ENCODE measurements at regions not wholly inside any gene's neighbourhood (a gene's known extent, or its start where the extent isn't known, plus 50 kb on each side); places are given as distances from the start of the nearest gene placed in this dataset.
"Not testable (repeated sequence)": the region's sequence is repeated elsewhere in the genome, so short reads cannot be mapped to it uniquely, and the experiment has no call there.

DNA sequence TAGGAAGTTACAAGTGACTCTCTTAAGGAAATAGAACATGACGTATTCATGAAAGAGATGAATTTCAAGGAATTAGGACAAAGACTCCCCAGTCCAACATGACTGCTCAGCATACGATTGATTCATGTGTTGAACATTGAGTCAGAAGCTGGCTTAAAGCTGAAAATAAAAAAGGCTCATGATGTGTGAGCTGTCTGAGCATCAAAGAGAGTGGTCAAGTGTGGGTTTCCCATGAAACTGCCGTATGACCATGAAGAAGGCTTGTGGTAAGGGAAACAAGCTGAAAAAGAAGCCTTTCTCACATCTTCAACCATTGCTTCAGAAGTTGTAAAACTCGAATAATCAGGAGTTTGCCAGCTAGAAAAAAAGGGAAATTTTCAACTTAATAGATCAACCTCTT is 201.9 kb upstream of the APCDD1 start:
- no peak overlapping the region for H3K4me3 ChIP-seq
- no peak for ATAC-seq (ENCODE audit: insufficient read depth, low FRiP score)
- TF ChIP-seq, protein P1, sequence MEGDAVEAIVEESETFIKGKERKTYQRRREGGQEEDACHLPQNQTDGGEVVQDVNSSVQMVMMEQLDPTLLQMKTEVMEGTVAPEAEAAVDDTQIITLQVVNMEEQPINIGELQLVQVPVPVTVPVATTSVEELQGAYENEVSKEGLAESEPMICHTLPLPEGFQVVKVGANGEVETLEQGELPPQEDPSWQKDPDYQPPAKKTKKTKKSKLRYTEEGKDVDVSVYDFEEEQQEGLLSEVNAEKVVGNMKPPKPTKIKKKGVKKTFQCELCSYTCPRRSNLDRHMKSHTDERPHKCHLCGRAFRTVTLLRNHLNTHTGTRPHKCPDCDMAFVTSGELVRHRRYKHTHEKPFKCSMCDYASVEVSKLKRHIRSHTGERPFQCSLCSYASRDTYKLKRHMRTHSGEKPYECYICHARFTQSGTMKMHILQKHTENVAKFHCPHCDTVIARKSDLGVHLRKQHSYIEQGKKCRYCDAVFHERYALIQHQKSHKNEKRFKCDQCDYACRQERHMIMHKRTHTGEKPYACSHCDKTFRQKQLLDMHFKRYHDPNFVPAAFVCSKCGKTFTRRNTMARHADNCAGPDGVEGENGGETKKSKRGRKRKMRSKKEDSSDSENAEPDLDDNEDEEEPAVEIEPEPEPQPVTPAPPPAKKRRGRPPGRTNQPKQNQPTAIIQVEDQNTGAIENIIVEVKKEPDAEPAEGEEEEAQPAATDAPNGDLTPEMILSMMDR (IDR thresholded peaks at IDR 0.05; ENCODE audit: control extremely low read depth, extremely low read depth) = no peak
- H3K9me3 ChIP-seq (ENCODE audit: control insufficient read depth in 4 of 4, insufficient read depth in 3 of 4, low read length in 3 of 4) = no peaks in the 10 kb centered on the region
- WGBS, 2 donors = 79 to 82% methylated on average over 4 of the region's 4 CpGs
- peaks cover 0 to 7% (median 0%) of the 10 kb centered on the region in 5 donors for H3K4me1 ChIP-seq (ENCODE audit: control insufficient read depth in 5 of 5, insufficient read depth in 5 of 5, low read length in 5 of 5)
- no peaks in the 10 kb centered on the region for H3K27me3 ChIP-seq (ENCODE audit: control insufficient read depth in 3 of 3, insufficient read depth in 3 of 3, low read length in 2 of 3)
- H3K27ac ChIP-seq (ENCODE audit: low read depth in 1 of 2, low read length in 1 of 2) = no peak overlapping the region
- H3K9ac ChIP-seq (ENCODE audit: insufficient read depth in 1 of 2, low read length in 2 of 2) = no peak overlapping the region
- no peak for DNase-seq
- no peaks in the 10 kb centered on the region for H3K36me3 ChIP-seq (ENCODE audit: control insufficient read depth in 4 of 4, insufficient read depth in 4 of 4, low read length in 4 of 4)

DNA sequence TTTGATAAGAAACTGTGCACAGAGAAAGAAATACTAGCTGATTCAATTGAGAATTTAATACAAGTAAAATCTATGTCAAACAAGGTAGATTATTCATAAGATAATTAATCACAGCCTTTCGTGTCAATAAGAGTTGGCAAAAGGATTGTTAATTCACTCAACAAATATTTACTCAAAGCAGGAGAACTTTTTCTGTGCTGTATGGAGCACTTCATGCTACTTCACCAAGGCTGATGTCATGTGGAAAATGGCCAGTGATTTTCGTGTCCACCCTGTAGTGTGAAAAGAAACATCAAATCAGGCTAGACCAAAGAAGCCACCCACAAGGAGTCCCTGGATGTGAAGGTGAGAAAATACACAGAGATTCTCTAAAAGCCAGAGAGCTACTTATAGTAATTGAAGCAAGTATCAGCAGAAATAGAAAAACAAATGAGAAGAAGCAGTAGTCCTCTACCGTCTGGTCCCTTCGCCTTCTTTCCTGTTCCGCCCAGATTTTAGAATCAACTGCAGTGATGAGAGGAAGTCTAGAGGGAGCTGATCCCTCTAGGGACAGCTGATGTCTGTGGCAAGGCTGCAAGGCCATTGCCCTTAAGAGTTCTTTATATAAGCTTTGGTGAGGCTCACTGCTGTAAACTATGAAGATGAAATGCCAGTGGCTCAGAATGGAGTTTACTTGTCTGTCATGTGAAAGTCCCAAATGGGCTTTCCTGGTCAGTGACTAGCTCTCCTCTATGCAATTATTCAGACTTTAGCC is 201.3 kb upstream of the APCDD1 start:
- 56 to 73% methylated on average over 5 of the region's 5 CpGs for WGBS, 2 donors
- DNase-seq = no peak

DNA sequence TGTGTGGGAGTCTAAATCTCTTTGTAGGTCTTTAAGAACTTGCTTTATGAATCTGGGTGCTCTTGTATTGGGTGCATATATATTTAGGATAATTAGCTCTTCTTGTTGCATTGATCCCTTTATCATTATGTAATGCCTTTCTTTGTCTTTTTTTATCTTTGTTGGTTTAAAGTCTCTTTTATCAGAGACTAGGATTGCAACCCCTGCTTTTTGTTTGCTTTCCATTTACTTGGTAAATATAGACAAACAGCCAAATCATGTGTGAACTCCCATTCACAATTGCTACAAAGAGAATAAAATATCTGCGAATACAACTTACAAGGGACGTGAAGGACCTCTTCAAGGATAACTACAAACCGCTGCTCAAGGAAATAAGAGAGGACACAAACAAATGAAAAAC is 198.2 kb upstream of the APCDD1 start:
- DNase-seq; H3K4me1 ChIP-seq (ENCODE audit: control insufficient read depth in 5 of 5, insufficient read depth in 5 of 5, low read length in 5 of 5); H3K9me3 ChIP-seq (ENCODE audit: control insufficient read depth in 4 of 4, insufficient read depth in 3 of 4, low read length in 3 of 4); H3K27me3 ChIP-seq (ENCODE audit: control insufficient read depth in 3 of 3, insufficient read depth in 3 of 3, low read length in 2 of 3); H3K4me3 ChIP-seq; H3K36me3 ChIP-seq (ENCODE audit: control insufficient read depth in 4 of 4, insufficient read depth in 4 of 4, low read length in 4 of 4); H3K27ac ChIP-seq (ENCODE audit: low read depth in 1 of 2, low read length in 1 of 2); ATAC-seq (ENCODE audit: insufficient read depth, low FRiP score); H3K9ac ChIP-seq (ENCODE audit: insufficient read depth in 1 of 2, low read length in 2 of 2): not testable (repeated sequence)
- WGBS, 2 donors = 68 to 93% methylated on average over 3 of the region's 3 CpGs

More for the DNA sequence above, 201.3 kb upstream of the APCDD1 start:
- Histone ChIP-seq H3K9me3 (ENCODE audit: control insufficient read depth in 4 of 4, insufficient read depth in 3 of 4, low read length in 3 of 4) (no peaks in the 10 kb centered on the region), H3K4me1 (ENCODE audit: control insufficient read depth in 5 of 5, insufficient read depth in 5 of 5, low read length in 5 of 5) (peaks cover 0 to under 1% (median 0%) of the 10 kb centered on the region in 5 donors), H3K9ac (ENCODE audit: insufficient read depth in 1 of 2, low read length in 2 of 2) (no peak overlapping the region), H3K36me3 (ENCODE audit: control insufficient read depth in 4 of 4, insufficient read depth in 4 of 4, low read length in 4 of 4) (no peaks in the 10 kb centered on the region), H3K4me3 (no peak overlapping the region), H3K27ac (ENCODE audit: low read depth in 1 of 2, low read length in 1 of 2) (no peak overlapping the region), H3K27me3 (ENCODE audit: control insufficient read depth in 3 of 3, insufficient read depth in 3 of 3, low read length in 2 of 3) (no peaks in the 10 kb centered on the region)
- TF ChIP-seq, protein P1 (IDR thresholded peaks at IDR 0.05; ENCODE audit: control extremely low read depth, extremely low read depth) = no peak
- ATAC-seq (ENCODE audit: insufficient read depth, low FRiP score) = peak; percentile 19

DNA sequence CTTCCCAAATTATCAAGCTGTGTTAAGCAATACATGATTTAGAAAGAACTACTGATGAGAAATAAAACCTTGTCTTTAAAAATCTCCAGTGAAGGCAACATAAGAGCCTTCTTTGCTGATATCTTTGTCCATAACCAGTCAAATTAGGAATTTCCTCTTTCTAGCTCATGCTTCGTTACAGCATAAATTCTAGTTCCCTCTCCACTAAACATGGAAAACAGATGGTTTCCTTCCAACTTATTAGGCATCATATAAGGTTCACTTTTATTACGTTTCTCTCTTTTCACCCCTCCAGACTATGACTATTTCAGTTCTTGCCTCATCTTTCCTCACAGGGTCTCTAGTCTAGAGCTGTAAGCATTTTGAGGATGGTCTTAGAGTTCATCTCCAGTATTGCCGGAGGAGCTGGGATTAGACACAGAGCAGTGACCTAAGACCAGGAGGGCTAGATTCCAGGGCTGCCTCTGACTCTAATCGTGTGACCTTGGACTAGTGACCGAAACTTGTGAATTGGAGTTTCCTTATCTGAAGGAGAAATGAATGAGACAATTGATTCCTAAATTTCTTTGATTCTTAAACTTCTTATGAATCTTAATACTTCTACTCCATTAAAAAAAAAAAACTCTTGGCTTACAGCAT is 195.5 kb upstream of the APCDD1 start:
- H3K36me3 ChIP-seq (ENCODE audit: control insufficient read depth in 4 of 4, insufficient read depth in 4 of 4, low read length in 4 of 4) = no peaks in the 10 kb centered on the region
- peaks cover 0 to 4% (median 0%) of the 10 kb centered on the region in 5 donors for H3K4me1 ChIP-seq (ENCODE audit: control insufficient read depth in 5 of 5, insufficient read depth in 5 of 5, low read length in 5 of 5)
- TF ChIP-seq, protein P1 (IDR thresholded peaks at IDR 0.05; ENCODE audit: control extremely low read depth, extremely low read depth) = no peak
- no peaks in the 10 kb centered on the region for H3K27me3 ChIP-seq (ENCODE audit: control insufficient read depth in 3 of 3, insufficient read depth in 3 of 3, low read length in 2 of 3)
- no peak overlapping the region for H3K9ac ChIP-seq (ENCODE audit: insufficient read depth in 1 of 2, low read length in 2 of 2)
- 69 to 82% methylated on average over 5 of the region's 5 CpGs for WGBS, 2 donors
- no peak overlapping the region for H3K27ac ChIP-seq (ENCODE audit: low read depth in 1 of 2, low read length in 1 of 2)
- H3K4me3 ChIP-seq = no peak overlapping the region
- no peak for ATAC-seq (ENCODE audit: insufficient read depth, low FRiP score)
- DNase-seq = peak in 1 of 3 donors; percentile 45
- H3K9me3 ChIP-seq (ENCODE audit: control insufficient read depth in 4 of 4, insufficient read depth in 3 of 4, low read length in 3 of 4) = peaks cover 0 to 9% (median 0%) of the 10 kb centered on the region in 4 donors
